K562 (cell line): ENCODE measurements at regions not wholly inside any gene's neighbourhood (a gene's known extent, or its start where the extent isn't known, plus 50 kb on each side); places are given as distances from the start of the nearest gene placed in this dataset.

Experiments
- BRF1 ChIP-seq: IDR thresholded peaks from 3 replicates; pipeline ENCODE4 v1.6.1; 2011; ENCODE audit warnings: borderline replicate concordance, mild to moderate bottlenecking; ENCODE audit not compliant: insufficient read length; ENCODE audit errors: extremely low read depth
- L3MBTL2 ChIP-seq: fragments of 450-650 bp; IDR thresholded peaks from 2 replicates; pipeline ENCODE4 v1.6.1; 2016; ENCODE audit warnings: mild to moderate bottlenecking, moderate library complexity
- PHF20 ChIP-seq: fragments of 450-650 bp; IDR thresholded peaks from 2 replicates; pipeline ENCODE4 v1.6.1; 2018; ENCODE audit not compliant: partially characterized antibody
- POLR2A ChIP-seq: fragments of 450-650 bp; conservative IDR thresholded peaks from 2 replicates; pipeline ENCODE4 v1.6.1; 2016
- RBM25 ChIP-seq: fragments of 200-400 bp; formaldehyde crosslinking; IDR thresholded peaks from 2 replicates; pipeline ENCODE4 v1.6.1; 2018; ENCODE audit warnings: low read length, low read depth, moderate library complexity; ENCODE audit not compliant: severe bottlenecking
- RFX7 ChIP-seq: fragments of 250-450 bp; sonication (Bioruptor Pico); IDR thresholded peaks from 2 replicates; pipeline ENCODE4 v1.5.1; 2021; ENCODE audit warnings: mild to moderate bottlenecking
- SRSF3 ChIP-seq: fragments of 200-400 bp; formaldehyde crosslinking; IDR thresholded peaks from 2 replicates; pipeline ENCODE4 v1.6.1; 2016; ENCODE audit warnings: mild to moderate bottlenecking, low read length, moderate library complexity; ENCODE audit not compliant: insufficient read depth
- TEAD2 ChIP-seq: fragments of 450-650 bp; IDR thresholded peaks from 2 replicates; pipeline ENCODE4 v1.6.1; 2016; ENCODE audit warnings: missing genetic modification characterization, control low read depth, missing compliant biosample characterization
- ZC3H11A ChIP-seq: IDR thresholded peaks from 2 replicates; pipeline ENCODE4 v1.6.1; 2012; ENCODE audit warnings: low read depth, low read length, improper control_type of control experiment
- ZNF143 ChIP-seq: sonication (generic); formaldehyde crosslinking; IDR thresholded peaks from 2 replicates; pipeline ENCODE4 v1.9.0; 2022; ENCODE audit warnings: mild to moderate bottlenecking, missing genetic modification reagents
- ZNF197 ChIP-seq: fragments of 200-800 bp; sonication (Bioruptor generic); IDR thresholded peaks from 2 replicates; pipeline ENCODE4 v1.6.1; 2016; ENCODE audit warnings: low read depth, missing genetic modification characterization, missing compliant biosample characterization
- ZNF347 ChIP-seq: fragments of 450-650 bp; formaldehyde crosslinking; IDR thresholded peaks from 2 replicates; pipeline ENCODE4 v1.4.0; 2020; ENCODE audit warnings: low read depth, mild to moderate bottlenecking, moderate library complexity
- ZNF696 ChIP-seq: fragments of 250-450 bp; sonication (Bioruptor Pico); conservative IDR thresholded peaks from 2 replicates; pipeline ENCODE4 v1.4.0; 2020; ENCODE audit warnings: mild to moderate bottlenecking, moderate library complexity
- ZNF76 ChIP-seq: fragments of 250-450 bp; sonication (Bioruptor Pico); IDR thresholded peaks from 2 replicates; pipeline ENCODE4 v1.4.0; 2020; ENCODE audit warnings: mild to moderate bottlenecking, moderate library complexity, borderline replicate concordance
- TF ChIP-seq, protein P1 (sequence below): sonication (generic); IDR thresholded peaks from 2 replicates; pipeline ENCODE4 v1.6.1; 2016
- TF ChIP-seq, protein P2 (sequence below): fragments of 450-650 bp; IDR thresholded peaks from 2 replicates; pipeline ENCODE4 v1.6.1; 2017; ENCODE audit warnings: mild to moderate bottlenecking, moderate library complexity
- TF ChIP-seq, protein P3 (sequence below), 2 experiments: fragments of 200-800 bp in 1 of 2; sonication (Bioruptor generic) in 1 of 2; sonication (generic) in 1 of 2; formaldehyde crosslinking in 1 of 2; IDR thresholded peaks in 1 of 2; conservative IDR thresholded peaks in 1 of 2; 2 replicates each; pipeline versions ENCODE4 v1.5.0 to v1.6.1; 2016 to 2020; ENCODE audit warnings: missing compliant biosample characterization in 1 of 2, missing genetic modification characterization in 1 of 2, missing genetic modification reagents in 1 of 2
- TF ChIP-seq, protein P4 (sequence below): fragments of 250-450 bp; sonication (Bioruptor Pico); IDR thresholded peaks from 2 replicates; pipeline ENCODE4 v1.6.1; 2021; ENCODE audit warnings: mild to moderate bottlenecking
- TF ChIP-seq, protein P5 (sequence below): fragments of 450-650 bp; IDR thresholded peaks from 2 replicates; pipeline ENCODE4 v1.6.1; 2016; ENCODE audit warnings: low read depth, mild to moderate bottlenecking, moderate library complexity
- TF ChIP-seq, protein P6 (sequence below): fragments of 250-450 bp; sonication (Bioruptor Pico); IDR thresholded peaks from 2 replicates; pipeline ENCODE4 v1.4.0; 2020; ENCODE audit warnings: mild to moderate bottlenecking, moderate library complexity, borderline replicate concordance

DNA sequence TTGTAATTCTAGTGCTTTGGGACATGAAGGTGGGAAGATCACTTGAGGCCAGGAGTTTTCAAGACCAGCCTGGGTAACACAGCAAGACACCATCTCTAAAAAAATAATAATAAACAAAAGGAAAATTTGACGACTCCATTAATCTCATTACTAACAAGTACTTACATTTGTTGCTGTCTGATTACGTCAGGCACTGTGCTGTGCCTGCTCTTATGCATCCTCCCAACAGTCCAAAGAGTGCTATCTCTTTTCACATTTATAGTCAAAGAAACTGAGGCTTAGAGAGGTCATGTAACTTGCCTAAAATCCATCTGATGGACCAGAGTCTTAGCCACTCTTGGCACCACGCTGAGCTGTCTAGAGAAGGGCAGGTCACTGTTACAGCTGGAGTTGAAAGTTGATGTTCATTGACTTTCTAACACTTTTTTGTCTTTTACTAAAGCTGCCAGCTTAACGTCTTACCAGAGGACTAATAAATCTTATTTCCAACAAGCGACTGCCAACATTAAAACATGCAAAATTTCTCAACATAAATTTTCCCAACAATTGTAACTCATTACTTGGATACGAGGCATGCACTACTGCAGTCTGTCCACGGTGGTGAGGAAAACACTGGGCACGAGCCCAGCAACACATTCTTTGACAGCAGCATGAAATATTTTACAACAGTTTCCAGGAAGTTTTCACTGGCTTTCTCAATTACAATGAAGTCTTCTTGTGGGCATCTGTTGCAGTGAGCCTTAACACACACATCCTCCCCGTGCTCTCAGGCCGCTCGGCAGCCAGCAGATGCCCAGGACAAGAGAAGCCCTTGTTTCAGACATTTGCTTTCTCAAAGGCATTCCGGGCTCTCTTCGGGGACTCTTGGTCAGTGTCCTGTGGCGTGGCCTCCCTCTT is 262.9 kb upstream of the PROX1 start (continued):
- TF ChIP-seq, protein P1, sequence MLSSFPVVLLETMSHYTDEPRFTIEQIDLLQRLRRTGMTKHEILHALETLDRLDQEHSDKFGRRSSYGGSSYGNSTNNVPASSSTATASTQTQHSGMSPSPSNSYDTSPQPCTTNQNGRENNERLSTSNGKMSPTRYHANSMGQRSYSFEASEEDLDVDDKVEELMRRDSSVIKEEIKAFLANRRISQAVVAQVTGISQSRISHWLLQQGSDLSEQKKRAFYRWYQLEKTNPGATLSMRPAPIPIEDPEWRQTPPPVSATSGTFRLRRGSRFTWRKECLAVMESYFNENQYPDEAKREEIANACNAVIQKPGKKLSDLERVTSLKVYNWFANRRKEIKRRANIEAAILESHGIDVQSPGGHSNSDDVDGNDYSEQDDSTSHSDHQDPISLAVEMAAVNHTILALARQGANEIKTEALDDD: no peak
- TF ChIP-seq, protein P2, sequence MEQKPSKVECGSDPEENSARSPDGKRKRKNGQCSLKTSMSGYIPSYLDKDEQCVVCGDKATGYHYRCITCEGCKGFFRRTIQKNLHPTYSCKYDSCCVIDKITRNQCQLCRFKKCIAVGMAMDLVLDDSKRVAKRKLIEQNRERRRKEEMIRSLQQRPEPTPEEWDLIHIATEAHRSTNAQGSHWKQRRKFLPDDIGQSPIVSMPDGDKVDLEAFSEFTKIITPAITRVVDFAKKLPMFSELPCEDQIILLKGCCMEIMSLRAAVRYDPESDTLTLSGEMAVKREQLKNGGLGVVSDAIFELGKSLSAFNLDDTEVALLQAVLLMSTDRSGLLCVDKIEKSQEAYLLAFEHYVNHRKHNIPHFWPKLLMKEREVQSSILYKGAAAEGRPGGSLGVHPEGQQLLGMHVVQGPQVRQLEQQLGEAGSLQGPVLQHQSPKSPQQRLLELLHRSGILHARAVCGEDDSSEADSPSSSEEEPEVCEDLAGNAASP: no peak
- TF ChIP-seq POLR2A (no peak), TEAD2 (tag) (no peak), BRF1 (no peak), SRSF3 (no peak), PHF20 (no peak), RFX7 (CRISPR knock-in tag) (no peak), ZC3H11A (no peak), ZNF197 (CRISPR knock-in tag) (0 out of 2 replicates have a peak, but pooled peaks have one; percentile 34), ZNF76 (no peak), ZNF696 (CRISPR knock-in tag) (no peak), ZNF143 (no peak), L3MBTL2 (0 out of 2 replicates have a peak, but pooled peaks have one; percentile 39), RBM25 (no peak), ZNF347 (CRISPR knock-in tag) (no peak)
- TF ChIP-seq, protein P3, sequence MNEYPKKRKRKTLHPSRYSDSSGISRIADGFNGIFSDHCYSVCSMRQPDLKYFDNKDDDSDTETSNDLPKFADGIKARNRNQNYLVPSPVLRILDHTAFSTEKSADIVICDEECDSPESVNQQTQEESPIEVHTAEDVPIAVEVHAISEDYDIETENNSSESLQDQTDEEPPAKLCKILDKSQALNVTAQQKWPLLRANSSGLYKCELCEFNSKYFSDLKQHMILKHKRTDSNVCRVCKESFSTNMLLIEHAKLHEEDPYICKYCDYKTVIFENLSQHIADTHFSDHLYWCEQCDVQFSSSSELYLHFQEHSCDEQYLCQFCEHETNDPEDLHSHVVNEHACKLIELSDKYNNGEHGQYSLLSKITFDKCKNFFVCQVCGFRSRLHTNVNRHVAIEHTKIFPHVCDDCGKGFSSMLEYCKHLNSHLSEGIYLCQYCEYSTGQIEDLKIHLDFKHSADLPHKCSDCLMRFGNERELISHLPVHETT (CRISPR knock-in tag; conservative IDR thresholded peaks at IDR 0.05 in 1 of 2, IDR thresholded peaks at IDR 0.05 in 1 of 2): no peak
- TF ChIP-seq, protein P4, sequence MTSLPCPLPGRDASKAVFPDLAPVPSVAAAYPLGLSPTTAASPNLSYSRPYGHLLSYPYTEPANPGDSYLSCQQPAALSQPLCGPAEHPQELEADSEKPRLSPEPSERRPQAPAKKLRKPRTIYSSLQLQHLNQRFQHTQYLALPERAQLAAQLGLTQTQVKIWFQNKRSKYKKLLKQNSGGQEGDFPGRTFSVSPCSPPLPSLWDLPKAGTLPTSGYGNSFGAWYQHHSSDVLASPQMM (CRISPR knock-in tag): no peak
- TF ChIP-seq, protein P5, sequence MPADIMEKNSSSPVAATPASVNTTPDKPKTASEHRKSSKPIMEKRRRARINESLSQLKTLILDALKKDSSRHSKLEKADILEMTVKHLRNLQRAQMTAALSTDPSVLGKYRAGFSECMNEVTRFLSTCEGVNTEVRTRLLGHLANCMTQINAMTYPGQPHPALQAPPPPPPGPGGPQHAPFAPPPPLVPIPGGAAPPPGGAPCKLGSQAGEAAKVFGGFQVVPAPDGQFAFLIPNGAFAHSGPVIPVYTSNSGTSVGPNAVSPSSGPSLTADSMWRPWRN: no peak
- TF ChIP-seq, protein P6, sequence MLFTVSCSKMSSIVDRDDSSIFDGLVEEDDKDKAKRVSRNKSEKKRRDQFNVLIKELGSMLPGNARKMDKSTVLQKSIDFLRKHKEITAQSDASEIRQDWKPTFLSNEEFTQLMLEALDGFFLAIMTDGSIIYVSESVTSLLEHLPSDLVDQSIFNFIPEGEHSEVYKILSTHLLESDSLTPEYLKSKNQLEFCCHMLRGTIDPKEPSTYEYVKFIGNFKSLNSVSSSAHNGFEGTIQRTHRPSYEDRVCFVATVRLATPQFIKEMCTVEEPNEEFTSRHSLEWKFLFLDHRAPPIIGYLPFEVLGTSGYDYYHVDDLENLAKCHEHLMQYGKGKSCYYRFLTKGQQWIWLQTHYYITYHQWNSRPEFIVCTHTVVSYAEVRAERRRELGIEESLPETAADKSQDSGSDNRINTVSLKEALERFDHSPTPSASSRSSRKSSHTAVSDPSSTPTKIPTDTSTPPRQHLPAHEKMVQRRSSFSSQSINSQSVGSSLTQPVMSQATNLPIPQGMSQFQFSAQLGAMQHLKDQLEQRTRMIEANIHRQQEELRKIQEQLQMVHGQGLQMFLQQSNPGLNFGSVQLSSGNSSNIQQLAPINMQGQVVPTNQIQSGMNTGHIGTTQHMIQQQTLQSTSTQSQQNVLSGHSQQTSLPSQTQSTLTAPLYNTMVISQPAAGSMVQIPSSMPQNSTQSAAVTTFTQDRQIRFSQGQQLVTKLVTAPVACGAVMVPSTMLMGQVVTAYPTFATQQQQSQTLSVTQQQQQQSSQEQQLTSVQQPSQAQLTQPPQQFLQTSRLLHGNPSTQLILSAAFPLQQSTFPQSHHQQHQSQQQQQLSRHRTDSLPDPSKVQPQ (CRISPR knock-in tag): no peak
